Inferior parietal cortex (tissue), 1 donor: ENCODE measurements at regions not wholly inside any gene's neighbourhood (a gene's known extent, or its start where the extent isn't known, plus 50 kb on each side); places are given as distances from the start of the nearest gene placed in this dataset.

Experiments
- DNase-seq: peaks from one replicate; pipeline ENCODE4 v3.0.0-alpha.2; 2016; ENCODE audit errors: extremely low spot score

DNA sequence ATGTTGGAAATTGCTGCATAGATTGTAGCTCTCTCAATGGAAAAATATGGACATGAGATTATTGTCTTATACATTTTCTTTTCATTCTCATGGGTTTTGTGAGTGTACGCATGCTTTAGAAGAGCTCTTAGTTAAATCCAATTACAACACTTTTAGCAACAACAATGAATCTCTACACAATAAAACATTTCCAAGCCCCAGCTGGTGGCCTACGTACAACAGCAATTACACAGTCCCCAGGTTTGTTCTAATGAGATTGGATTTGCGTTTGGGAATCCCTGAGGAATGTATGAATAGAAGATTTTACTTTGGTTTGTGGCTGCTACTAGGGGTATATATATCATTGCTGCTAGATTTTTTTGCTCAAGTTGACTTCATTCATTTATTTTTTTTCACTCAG lies 98.6 kb downstream of the FHDC1 start:
- DNase-seq, result no peak

- DNase-seq, result no peak
These were observed 100.9 kb downstream of the FHDC1 start for GRCh38 chr4:153036931-153037482.

DNA sequence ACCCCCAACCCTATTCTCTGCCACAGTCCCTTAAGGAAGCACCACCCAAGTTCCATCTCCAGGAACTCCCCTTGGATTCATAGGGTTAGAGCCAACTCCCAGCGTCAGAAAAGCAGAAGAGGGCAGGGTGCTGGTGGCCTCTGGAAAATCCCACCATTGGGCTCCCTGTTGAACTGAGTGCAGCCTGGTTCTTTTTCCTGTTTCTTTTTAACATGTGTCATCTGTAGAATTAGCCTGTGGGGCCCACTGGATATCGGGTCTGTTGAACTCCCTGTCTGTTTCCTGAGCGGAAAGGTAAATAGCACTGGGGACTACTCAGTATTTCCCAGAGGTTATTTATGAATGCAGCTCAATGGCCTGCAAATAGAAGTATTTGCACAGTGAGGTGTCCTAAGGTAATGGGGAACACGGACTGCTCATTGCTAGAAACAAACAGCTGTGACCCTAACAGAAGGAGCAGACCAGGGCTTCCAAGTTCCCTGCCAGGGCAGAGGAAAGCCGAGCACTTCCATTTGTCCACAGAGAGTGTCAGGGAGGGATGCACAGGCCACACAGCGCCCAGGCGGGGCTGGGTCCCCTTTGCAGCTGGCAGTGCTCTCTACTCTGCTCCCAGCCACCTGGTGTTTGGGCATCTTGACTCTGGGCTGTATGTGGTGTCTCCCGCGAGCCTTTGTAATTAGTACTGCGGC lies 102.6 kb downstream of the FHDC1 start:
- no peak for DNase-seq

DNA sequence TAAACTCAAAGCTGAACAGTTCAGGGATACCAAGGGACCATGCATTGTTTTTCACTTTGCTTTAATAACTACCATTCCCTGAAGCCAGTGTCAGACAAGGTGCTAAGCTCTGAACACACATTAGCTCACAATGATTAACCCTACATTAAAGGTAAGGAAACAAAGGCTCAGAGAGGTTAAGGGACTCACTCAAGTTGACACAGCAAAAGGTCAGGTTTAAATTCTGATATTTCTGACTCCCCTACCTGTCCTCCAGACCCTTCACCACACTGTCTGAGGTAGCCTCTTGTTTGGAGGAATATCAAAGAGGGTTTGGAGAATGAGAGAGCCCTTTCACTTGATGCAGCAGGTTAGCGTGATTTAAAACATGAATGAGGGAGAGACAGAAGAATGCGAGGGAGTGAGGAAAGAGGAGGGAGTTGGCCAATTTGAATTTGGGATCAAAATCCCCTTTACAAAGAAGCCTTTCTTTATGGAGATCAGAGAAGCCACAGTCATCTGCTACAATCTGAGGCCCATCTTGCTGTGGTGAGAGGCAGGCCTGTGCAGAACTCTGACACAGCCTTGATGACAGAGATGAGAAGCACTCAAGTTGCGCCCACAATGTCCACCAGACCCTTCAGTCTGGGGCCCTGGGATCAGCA lies 103.5 kb downstream of the FHDC1 start:
- DNase-seq, result no peak

GRCh38 chr4:153040677-153041076 lies 104.6 kb downstream of the FHDC1 start:
- DNase-seq, result no peak

DNA sequence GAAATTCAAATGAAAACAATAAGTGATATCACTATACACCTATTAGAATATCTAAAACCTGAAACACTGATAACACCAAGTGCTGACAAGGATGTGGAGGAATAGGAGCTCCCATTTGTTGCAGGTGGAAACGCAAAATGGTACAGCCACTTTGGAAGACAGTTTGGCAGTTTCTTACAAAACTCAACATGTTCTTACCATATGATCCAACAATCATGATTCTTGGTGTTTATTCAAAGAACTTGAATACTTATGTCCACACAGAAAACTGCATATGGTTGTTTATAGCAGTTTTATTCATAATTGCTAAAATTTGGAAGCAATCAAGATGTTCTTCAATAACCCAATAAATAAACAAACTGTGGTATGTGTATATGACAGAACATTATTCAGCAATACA lies 107.9 kb downstream of the FHDC1 start:
- DNase-seq, result no peak

DNA sequence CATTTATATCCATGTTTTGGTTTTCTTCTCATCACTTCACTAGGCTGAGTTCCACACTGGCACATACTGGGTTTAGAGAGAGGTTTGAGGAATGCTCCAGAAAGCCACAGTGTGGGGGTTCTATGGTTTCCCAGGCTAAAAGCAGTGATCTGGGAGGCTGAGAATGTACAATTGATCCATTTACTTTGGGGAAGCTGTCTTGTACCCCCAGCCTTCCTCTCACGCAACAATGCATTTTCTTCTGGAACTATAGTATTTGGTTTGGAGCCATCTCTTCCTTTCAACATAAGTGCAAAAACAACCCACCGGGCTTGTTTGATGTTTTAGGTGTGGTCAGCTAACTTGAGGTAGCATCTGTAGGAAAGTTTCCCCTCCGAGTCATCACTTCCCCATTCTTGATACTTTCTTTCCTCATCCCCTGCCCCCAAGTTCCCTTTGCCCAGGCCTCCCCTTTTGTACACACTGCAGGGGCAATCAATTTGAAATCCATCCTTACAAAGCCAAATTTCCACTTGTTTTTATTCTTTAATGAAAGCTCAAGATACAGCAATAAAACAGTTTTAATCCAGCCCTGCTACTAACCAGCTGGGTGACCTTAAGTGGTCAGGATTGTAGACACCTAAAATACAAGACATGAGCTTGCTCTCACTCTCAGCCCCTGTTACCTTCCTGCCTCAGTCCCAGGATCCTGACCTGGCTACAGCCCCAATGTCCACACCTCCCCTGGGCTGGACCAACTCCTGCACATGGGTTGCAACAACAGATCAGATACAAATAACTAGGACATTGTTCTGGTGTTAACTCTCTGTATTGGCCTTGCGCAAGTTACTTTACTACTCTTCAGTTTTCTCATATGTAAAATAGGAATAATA lies 109.2 kb downstream of the FHDC1 start:
- DNase-seq, result no peak

DNA sequence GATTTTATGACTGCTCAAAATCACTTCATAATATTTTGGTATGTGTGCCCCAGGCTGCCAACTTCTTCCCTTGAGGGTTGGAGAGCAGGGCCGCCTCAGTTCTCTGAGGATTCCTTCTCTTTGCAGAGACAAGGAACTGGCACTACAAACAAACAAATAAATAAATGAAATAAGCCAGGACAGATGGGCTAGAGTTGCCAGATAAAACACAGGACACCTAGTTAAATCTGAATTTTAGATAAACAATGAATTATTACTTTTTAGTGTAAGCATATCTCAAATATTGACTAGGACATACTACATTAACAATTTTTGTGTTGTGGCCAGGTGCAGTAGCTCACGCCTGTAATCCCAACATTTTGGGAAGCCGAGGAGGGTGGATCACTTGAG lies 122.5 kb downstream of the FHDC1 start:
- DNase-seq, result no peak

- DNase-seq, result no peak
These were observed 124.1 kb downstream of the FHDC1 start for GRCh38 chr4:153060196-153060595.

DNA sequence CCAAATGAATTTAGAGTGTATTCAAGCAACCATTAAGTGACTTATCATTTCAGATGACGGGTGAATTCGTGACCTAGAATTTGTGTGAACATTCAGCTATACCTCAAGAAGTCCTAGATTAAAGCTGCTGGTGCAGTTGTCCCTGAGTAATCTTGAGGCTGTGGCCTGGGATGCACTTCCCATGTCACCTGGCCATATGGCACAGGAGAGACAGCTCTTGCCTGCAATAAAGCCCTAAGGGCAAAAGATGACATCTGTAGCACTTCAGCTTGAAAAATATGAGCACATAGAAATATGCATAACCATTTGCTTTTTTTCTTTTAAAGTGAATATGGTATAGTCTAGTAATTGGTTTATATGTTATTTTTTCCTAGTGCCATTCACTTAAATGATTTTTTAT lies 125.8 kb downstream of the FHDC1 start:
- DNase-seq, result no peak

DNA sequence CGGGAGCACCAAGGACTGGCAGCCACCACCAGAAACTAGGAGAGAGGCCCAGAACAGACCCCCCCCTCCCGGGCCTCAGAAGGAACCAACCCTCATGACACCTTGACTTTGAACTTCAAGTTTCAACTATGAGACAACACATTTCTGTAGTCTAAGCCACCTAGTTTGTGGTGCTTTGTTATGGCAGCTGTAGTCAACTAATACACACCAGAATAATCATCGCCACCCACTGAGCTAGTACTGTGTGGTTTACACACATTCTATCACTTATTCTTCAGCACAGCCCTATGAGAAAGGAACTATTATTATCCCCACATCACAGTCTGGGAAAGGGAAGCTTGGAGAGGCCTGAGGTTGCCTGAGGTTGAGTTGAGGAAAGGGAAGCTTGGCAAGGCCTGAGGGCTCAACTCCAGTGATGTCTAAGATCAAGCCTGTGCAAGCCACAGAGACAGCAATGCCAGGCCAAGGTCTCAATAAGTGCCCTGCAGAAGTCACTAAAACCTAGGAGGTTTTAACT lies 126.6 kb downstream of the FHDC1 start:
- DNase-seq, result no peak

DNA sequence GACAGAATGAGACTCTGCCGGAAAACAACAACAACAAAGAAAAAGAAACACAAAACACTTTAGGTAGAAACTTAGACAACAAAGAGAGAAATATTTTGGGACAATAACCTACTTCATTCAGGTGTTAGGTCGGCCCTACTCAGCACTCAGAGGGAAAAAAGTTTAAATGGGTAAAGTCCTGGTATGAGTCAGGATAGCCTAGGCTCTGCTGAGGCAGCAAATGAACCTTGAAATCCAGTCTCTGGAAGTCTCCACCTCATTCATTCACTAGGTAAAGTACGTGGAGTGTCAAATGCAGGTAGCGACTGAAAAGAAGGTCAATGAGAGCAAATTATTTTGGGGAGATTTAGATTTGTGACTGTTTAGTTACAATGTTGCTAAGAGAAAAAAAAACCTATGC lies 127.4 kb downstream of the FHDC1 start:
- no peak for DNase-seq

DNA sequence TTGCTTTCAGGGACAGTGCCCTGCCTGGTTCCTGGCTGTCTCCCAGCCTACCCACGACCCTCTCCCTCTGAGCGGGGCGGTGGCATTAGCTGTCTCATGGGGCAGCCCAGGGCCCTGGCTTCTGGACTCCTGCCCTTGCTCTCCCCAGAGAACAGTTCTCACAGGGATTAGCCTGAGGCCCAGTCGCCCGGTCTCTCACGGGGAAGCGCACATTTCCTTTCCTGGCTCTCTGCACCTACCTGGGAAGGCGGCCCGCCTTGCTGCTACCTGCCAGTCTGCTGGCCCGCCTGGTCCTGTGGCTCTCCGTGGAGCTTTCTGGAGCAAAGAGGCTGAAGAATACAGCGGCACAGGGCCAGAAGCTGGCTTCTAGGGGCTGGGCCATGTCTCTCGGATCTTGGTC lies 128.4 kb downstream of the FHDC1 start:
- DNase-seq, result no peak

DNA sequence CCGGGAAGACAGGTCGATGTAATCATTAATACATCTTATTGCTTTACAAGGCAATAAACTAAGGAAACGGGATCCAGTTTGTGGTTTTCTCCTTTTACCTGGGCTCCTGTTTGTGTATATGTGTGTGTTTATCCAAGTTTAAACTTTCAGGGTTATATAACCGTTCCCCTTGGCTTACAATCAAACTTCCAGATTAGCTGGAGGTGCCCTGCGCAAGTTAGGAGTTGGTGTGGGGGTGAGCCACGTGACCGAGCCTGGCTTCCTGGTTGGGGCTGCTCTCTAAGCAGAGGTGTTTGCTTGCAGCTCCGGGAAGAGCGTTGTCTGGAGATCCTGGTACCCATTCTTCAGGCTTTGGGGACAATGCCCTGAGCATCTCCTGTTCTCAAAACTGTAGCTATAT lies 129.2 kb downstream of the FHDC1 start:
- DNase-seq, result no peak

DNA sequence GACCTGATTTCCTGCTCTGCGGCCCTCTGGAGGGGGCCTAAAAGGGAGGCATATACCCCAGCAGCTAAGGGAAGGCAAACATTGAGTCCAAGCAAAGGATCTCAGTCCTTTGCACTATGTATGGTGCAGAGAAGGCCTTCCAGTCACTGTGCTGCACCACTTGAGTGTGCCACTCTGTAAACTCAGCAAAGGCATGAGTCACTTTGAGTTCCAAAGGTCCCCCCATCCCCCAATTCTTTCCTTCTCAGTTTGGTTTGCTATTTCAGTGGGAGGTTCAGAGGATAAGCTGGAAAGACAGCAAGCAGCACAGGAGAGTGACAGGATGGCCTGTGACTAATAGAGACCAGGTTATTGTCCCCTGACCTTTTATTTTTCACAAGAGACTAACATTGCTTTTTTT lies 131.3 kb downstream of the FHDC1 start:
- no peak for DNase-seq

DNA sequence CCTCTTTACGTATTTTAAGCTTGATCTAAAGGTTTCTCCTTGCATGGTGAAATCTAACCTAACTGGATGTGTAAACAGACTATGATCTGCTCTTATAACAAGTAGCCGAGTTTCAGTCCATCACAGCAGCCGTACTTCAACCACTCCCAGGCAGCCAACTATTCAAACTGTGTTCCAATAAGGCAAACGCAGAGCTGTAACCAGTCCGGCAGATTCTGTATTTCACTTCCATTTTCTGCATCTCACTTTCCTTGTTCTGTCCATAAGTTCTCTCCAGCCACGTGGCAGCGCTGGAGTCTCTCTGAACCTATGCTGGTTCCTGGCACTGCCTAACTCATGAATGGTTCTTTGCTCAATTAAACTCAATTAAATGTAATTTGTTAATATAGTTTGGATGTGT lies 132.6 kb downstream of the FHDC1 start:
- DNase-seq, result no peak

- DNase-seq, result no peak
These were observed 132.2 kb upstream of the TRIM2 start for GRCh38 chr4:153071958-153072598.

GRCh38 chr4:153072661-153073060 lies 131.6 kb upstream of the TRIM2 start:
- no peak for DNase-seq

DNA sequence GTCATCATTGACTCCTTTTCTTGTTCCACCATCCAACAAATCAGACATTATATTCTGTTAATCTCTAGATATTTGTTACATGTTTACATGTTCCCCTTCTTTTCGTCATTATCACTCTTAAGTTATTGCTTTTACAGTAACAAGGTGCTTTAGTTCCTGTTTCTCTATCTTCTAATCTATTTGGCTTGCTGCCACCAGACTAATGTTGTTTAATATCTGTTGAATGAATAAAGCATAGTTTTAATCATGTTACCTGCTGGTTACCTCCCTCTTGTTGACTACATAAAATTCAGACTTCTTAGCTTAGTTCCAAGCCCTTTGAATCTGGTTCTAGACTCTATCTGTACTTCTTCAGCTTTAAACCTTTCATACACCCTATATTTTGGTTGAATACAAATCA lies 129.8 kb upstream of the TRIM2 start:
- no peak for DNase-seq

GRCh38 chr4:153074936-153075630 lies 129.2 kb upstream of the TRIM2 start:
- DNase-seq, result no peak

- DNase-seq, result no peak
These were observed 128.3 kb upstream of the TRIM2 start for GRCh38 chr4:153075836-153076518.
